ENCODE measurements at regions not wholly inside any gene's neighbourhood (a gene's known extent, or its start where the extent isn't known, plus 50 kb on each side); places are given as distances from the start of the nearest gene placed in this dataset.
"Not testable (repeated sequence)": the region's sequence is repeated elsewhere in the genome, so short reads cannot be mapped to it uniquely, and the experiment has no call there.

GRCh38 chr20:40055711-40056110, 633.3 kb downstream of the MAFB start:
- DNase-seq (ENCODE audit: low read depth), result no peak

GRCh38 chr20:40054311-40054710, 634.7 kb downstream of the MAFB start:
- no peak for DNase-seq (ENCODE audit: low read depth)

- no peak for DNase-seq (ENCODE audit: low read depth)
Measured at GRCh38 chr20:40050596-40050995, 638.4 kb downstream of the MAFB start.

- no peak for DNase-seq (ENCODE audit: low read depth)
Measured at GRCh38 chr20:40049854-40050253, 639.2 kb downstream of the MAFB start.

- no peak for DNase-seq (ENCODE audit: low read depth)
Measured at GRCh38 chr20:40046703-40047102, 642.3 kb downstream of the MAFB start.

GRCh38 chr20:40037511-40037910, 651.5 kb downstream of the MAFB start:
- no peak for DNase-seq (ENCODE audit: low read depth)

DNA sequence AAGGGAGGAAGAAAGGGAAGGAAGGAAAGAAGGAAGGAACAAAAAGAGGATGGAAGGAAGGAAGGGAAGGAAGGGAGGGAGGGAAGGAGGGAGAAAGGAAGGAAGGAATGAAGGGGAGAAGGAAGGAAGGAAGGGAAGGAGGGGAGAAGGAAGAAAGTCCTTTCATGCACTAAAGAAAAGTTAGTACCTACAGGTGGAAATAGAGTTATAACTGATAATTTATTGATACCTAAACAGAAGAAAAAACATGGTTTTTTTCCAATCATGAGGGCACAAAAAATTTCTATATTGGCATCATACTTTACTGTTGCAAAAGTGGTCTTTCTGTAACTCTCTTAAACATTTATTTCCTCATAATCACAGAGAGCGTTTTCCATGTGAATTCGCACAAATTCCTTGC, 659.4 kb downstream of the MAFB start:
- no peak for DNase-seq (ENCODE audit: low read depth)

- DNase-seq (ENCODE audit: low read depth), result no peak
Measured at GRCh38 chr20:40019510-40019909, 669.5 kb downstream of the MAFB start.

GRCh38 chr20:40017765-40018164, 671.3 kb downstream of the MAFB start:
- no peak for DNase-seq (ENCODE audit: low read depth)

DNA sequence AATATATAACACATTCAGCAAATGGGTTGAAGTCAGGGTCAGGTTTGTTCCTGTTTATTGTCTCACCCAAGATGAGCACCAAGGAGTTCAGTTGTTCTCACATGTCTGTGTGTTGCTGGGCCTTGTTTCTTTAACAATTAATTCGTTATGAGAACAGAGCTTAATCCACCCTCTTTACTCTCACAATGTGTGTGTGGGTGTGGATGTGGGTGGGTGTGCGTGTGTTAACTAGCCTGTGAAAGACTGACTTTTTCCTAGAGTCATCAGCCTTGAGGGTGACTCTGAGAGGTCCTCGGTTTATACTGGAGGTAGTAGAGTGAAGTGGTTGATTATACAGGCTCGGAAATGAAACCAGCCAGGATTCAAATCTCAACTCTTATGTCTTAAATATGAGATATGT, 672.1 kb downstream of the MAFB start:
- DNase-seq (ENCODE audit: low read depth), result no peak

DNA sequence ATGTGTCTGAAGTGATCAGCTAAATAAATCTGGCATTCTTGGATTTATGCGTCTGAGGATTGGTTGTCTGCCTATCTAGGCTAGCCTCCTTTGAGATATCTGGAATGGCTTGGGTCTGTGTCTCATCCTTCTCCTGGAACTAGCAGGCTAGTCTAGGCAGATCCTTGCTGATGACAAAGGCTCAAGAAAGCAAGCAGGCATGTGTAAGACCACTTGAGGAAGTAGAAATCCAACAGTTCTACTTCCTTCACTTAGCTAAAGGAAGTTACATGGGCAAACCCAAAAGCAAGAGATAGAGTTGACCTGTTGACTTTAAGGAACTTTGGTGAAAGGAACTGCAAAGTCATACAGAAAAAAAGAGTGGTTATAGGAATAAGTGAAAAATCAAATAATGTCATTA, 672.6 kb downstream of the MAFB start:
- no peak for DNase-seq (ENCODE audit: low read depth)

DNA sequence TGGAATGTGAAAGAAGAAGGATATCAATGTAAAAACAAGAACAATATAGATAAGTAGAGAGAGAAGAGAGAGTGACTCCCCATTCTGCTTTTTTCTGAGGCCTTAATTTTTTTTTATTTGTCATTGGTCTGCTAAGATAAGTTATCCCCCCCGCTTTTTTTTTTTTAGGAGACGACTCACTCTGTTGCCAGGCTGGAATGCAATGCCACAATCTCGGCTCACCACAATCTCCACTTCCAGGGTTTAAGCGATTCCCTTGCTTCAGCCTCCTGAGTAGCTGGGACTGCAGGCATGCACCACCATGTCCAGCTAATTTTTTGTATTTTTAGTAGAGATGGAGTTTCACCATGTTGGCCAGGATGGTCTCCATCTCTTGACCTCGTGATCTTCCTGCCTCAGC, 677.0 kb downstream of the MAFB start:
- DNase-seq (ENCODE audit: low read depth), result not testable (repeated sequence)

GRCh38 chr20:40010483-40010882, 678.6 kb downstream of the MAFB start:
- no peak for DNase-seq (ENCODE audit: low read depth)

DNA sequence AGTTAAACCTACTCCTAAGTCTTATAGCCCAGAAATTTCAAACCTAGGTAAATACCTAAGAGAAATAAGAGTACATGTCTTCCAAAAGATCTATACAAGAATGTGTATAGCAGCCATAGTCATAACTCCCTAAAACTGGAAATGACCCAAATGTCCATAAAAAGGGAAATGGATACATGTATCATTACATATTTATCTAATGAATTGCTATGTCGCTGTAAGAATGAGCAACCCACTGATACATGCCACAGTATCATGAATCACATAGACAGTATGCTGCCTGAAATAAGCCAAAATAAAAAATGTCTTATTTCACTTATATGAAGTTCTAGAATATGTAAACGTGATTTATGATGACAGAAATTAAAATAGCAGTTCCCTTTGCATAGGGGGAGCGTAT, 679.5 kb downstream of the MAFB start:
- DNase-seq (ENCODE audit: low read depth), result no peak

- DNase-seq (ENCODE audit: low read depth), result no peak
Measured at GRCh38 chr20:40008177-40008576, 680.9 kb downstream of the MAFB start.

- DNase-seq (ENCODE audit: low read depth), result no peak
Measured at GRCh38 chr20:40006168-40006860, 682.7 kb downstream of the MAFB start.

DNA sequence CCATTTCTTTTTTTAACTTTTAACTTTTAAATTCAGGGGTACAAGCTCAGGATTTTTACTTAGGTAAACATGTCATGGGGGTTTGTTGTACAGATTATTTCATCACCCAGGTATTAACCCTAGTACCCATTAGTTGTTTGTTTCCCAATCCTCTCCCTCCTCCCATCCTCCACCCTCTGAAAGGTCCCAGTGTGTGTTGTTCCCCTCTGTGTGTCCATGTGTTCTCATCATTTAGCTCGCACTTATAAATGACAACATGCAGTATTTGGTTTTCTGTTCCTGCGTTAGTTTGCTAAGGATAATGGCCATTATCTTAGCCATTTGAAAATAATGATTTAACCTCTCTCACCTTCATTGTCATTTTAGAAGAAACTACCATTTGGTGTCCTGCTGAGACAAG, 684.9 kb downstream of the MAFB start:
- not testable (repeated sequence) for DNase-seq (ENCODE audit: low read depth)

DNA sequence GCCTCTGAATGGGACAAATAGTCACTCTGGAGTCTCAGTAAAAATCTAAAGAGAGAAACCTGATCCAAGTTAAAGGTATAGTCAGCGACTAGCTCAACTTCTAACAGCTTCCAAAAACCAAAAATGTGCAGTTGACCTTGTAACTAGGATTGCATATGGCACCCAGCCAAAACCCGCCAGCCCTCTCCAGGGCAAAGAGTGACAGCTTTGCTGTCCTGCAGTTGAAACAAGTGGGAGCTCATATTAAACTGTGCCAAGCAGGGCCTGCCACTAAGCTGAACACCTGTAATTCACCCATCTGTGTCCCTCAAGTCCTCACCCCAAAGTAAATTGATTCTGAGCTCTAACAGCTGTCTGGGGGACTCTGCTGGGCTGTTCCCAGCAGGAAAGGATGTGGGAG, 695.3 kb downstream of the MAFB start:
- no peak for DNase-seq (ENCODE audit: low read depth)

- DNase-seq (ENCODE audit: low read depth), result no peak
Measured at GRCh38 chr20:39990692-39991091, 698.3 kb downstream of the MAFB start.

- no peak for DNase-seq (ENCODE audit: low read depth)
Measured at GRCh38 chr20:39988991-39989390, 700.0 kb downstream of the MAFB start.

GRCh38 chr20:39986173-39986904, 702.7 kb downstream of the MAFB start:
- peak; percentile 1 for DNase-seq (ENCODE audit: low read depth)

- DNase-seq (ENCODE audit: low read depth), result no peak
Measured at GRCh38 chr20:39985271-39985827, 703.7 kb downstream of the MAFB start.

- DNase-seq (ENCODE audit: low read depth), result no peak
Measured at GRCh38 chr20:39983655-39984054, 705.4 kb downstream of the MAFB start.

DNA sequence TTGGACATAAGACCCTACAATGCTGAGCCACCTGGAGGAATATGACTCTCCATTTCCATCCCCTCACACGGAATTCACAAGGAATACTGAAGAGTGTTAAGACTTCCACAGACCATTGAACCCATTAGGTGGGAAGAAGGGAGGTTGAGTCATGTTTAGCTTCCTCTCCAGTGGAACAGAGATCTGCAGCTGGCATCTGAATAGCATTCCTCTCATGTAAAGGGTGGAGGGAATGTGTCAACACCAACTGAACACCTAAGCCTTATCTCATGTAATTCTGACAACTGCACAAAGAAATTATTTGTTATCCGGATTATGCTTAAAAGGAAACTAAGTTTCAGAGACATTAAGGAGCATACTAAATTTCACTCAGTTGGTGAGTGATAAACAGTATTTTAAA, 705.9 kb downstream of the MAFB start:
- no peak for DNase-seq (ENCODE audit: low read depth)
